ENCODE measurements at regions not wholly inside any gene's neighbourhood (a gene's known extent, or its start where the extent isn't known, plus 50 kb on each side); places are given as distances from the start of the nearest gene placed in this dataset.

GRCh38 chr4:18128241-18128640 is 106.7 kb upstream of the LCORL start:
- no peak for TF ChIP-seq CTCF (IDR thresholded peaks at IDR 0.05; ENCODE audit: insufficient read depth, low read length)
- no peak for TF ChIP-seq GABPA (IDR thresholded peaks at IDR 0.05; ENCODE audit: low read depth)
- no peak for TF ChIP-seq POLR2AphosphoS5 (IDR thresholded peaks at IDR 0.05; ENCODE audit: low read depth)

All from HL-60 (cell line).